ENCODE measurements at regions not wholly inside any gene's neighbourhood (a gene's known extent, or its start where the extent isn't known, plus 50 kb on each side); places are given as distances from the start of the nearest gene placed in this dataset.

- intact Hi-C loops (cut with micrococcal nuclease), result no loop called here
- POLR2A ChIA-PET, result no interaction called here
- Histone ChIP-seq H3K27ac (ENCODE audit: extremely low read depth, low read depth, low read length) (no peak overlapping the region), H2AFZ (ENCODE audit: low read depth, low read length) (no peak overlapping the region), H3K4me3 (no peak overlapping the region), H3K4me1 (replicated peaks in 1 of 2; ENCODE audit: control insufficient read depth in 2 of 2, insufficient read depth in 2 of 2, low read length in 2 of 2) (no peaks in the 10 kb centered on the region), H3K9me3 (replicated peaks; ENCODE audit: control insufficient read depth, insufficient read depth, low read depth, low read length) (no peaks in the 10 kb centered on the region), H3K27me3 (ENCODE audit: control insufficient read depth in 2 of 2, insufficient read depth in 2 of 2, low read length in 2 of 2) (no peaks in the 10 kb centered on the region), H3K4me2 (ENCODE audit: insufficient read depth, low read length) (no peak overlapping the region), H3K9me1 (ENCODE audit: control insufficient read depth, insufficient read depth, low read length) (no peaks in the 10 kb centered on the region), H3K79me2 (ENCODE audit: control insufficient read depth, insufficient read depth, low read length) (no peaks in the 10 kb centered on the region), H3K36me3 (ENCODE audit: control insufficient read depth, insufficient read depth, low read length) (no peaks in the 10 kb centered on the region), H4K20me1 (replicated peaks; ENCODE audit: control insufficient read depth, insufficient read depth, low read length) (no peaks in the 10 kb centered on the region), H3K9ac (ENCODE audit: insufficient read depth in 1 of 2, low read depth in 2 of 2, low read length in 2 of 2) (no peak overlapping the region)
- FAIRE-seq, result no peak
- in situ Hi-C loops (cut with MboI), result no loop called here
- CTCF ChIA-PET (ENCODE audit: low intra/inter-chr PET ratio), result no interaction called here
- no peak for ATAC-seq
- 0% methylated on average over 2 of the region's 2 CpGs for WGBS (ENCODE audit: insufficient coverage, low coverage, missing lambda C conversion rate)
- no TSS peak for BruUV-seq (replicated peaks)
- no peak for DNase-seq (ENCODE audit: extremely low read depth in 1 of 4, low spot score in 3 of 4)
- TF ChIP-seq, protein P1, sequence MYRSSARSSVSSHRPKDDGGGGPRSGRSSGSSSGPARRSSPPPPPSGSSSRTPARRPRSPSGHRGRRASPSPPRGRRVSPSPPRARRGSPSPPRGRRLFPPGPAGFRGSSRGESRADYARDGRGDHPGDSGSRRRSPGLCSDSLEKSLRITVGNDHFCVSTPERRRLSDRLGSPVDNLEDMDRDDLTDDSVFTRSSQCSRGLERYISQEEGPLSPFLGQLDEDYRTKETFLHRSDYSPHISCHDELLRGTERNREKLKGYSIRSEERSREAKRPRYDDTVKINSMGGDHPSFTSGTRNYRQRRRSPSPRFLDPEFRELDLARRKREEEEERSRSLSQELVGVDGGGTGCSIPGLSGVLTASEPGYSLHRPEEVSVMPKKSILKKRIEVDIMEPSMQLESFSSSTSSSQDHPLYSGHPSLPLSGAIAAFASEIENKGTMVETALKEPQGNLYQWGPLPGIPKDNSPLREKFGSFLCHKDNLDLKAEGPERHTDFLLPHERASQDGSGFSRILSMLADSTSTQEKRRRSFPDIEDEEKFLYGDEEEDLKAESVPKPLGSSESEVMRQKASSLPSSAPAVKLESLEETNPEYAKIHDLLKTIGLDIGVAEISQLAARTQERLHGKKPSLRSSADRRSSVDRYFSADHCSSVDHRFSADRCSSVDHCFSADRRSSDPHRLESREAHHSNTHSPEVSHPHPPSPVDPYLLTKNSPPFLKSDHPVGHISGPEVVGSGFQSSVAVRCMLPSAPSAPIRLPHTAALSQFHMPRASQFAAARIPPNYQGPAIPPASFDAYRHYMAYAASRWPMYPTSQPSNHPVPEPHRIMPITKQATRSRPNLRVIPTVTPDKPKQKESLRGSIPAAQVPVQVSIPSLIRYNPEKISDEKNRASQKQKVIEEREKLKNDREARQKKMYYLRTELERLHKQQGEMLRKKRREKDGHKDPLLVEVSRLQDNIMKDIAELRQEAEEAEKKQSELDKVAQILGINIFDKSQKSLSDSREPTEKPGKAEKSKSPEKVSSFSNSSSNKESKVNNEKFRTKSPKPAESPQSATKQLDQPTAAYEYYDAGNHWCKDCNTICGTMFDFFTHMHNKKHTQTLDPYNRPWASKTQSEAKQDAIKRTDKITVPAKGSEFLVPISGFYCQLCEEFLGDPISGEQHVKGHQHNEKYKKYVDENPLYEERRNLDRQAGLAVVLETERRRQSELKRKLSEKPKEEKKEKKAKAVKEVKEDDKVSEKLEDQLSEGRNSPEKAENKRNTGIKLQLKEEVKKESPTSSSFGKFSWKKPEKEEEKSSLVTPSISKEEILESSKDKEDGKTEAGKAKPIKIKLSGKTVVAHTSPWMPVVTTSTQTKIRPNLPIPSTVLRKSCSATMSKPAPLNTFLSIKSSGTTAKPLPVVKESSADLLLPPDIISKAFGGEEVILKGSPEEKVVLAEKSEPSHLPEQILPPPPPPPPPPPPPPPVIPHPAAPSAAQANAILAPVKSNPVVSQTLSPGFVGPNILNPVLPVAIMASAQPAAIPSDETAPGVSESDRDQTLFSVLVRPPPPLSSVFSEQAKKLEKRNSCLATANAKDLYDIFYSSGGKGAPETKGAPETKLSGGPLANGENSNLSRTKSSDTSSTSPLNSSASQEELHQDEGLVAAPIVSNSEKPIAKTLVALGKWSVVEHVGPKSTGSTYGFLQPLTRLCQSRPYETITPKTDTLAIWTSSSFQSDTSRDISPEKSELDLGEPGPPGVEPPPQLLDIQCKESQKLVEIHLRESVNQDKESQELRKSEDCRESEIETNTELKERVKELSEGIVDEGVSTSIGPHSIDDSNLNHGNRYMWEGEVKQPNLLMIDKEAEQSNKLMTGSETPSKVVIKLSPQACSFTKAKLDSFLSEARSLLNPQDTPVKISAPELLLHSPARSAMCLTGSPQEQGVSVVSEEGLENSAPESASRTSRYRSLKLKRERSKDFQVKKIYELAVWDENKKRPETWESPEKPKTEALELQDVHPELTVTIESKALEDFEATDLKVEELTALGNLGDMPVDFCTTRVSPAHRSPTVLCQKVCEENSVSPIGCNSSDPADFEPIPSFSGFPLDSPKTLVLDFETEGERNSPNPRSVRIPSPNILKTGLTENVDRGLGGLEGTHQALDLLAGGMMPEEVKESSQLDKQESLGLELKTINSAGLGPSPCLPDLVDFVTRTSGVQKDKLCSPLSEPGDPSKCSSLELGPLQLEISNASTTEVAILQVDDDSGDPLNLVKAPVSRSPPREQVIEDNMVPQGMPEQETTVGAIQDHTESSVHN (IDR thresholded peaks at IDR 0.05; ENCODE audit: borderline replicate concordance in 1 of 2, low read depth in 1 of 2), result no peak
- TF ChIP-seq SMARCA4 (IDR thresholded peaks at IDR 0.05) (no peak), POLR2AphosphoS2 (IDR thresholded peaks at IDR 0.05; ENCODE audit: low read length) (no peak), TFE3 (CRISPR knock-in tag; IDR thresholded peaks at IDR 0.05) (no peak), MCM2 (IDR thresholded peaks at IDR 0.05; ENCODE audit: low read depth) (no peak), MIER1 (IDR thresholded peaks at IDR 0.05; ENCODE audit: low read depth) (no peak), NELFE (IDR thresholded peaks at IDR 0.05; ENCODE audit: insufficient read depth, insufficient read length) (no peak), GATA2 (CRISPR knock-in tag; IDR thresholded peaks at IDR 0.05) (no peak), NR1H2 (CRISPR knock-in tag; IDR thresholded peaks at IDR 0.05) (no peak), CREM (IDR thresholded peaks at IDR 0.05; ENCODE audit: low read depth) (no peak), NR2F6 (CRISPR knock-in tag; IDR thresholded peaks at IDR 0.05) (no peak), ZNF668 (CRISPR knock-in tag; IDR thresholded peaks at IDR 0.05) (no peak), SREBF1 (IDR thresholded peaks at IDR 0.05; ENCODE audit: borderline replicate concordance, low read depth, low read length) (no peak)
Observed at GRCh38 chr13:75181906-75182305, 300.1 kb downstream of the TBC1D4 start.

Measured in K562 (cell line).